ENCODE measurements at regions not wholly inside any gene's neighbourhood (a gene's known extent, or its start where the extent isn't known, plus 50 kb on each side); places are given as distances from the start of the nearest gene placed in this dataset.

GRCh38 chr14:101114726-101115515, 211.4 kb upstream of the RTL1 start:
- Histone ChIP-seq H4K5ac (ENCODE audit: low read depth, low read length) (no peak overlapping the region), H3K4ac (ENCODE audit: low read depth, low read length) (no peak overlapping the region), H3K4me2 (ENCODE audit: low read depth, low read length) (no peak overlapping the region), H3K56ac (ENCODE audit: extremely low read depth, insufficient read depth, low read length) (no peak overlapping the region), H4K20me1 (ENCODE audit: insufficient read depth, low read length) (no peaks in the 10 kb centered on the region), H2BK5ac (ENCODE audit: low read depth, low read length, poor library complexity, severe bottlenecking) (no peak overlapping the region), H2BK20ac (ENCODE audit: low read depth, low read length) (no peak overlapping the region), H3K9me3 (ENCODE audit: control insufficient read depth, insufficient read depth, low read length) (no peaks in the 10 kb centered on the region), H3K9ac (ENCODE audit: low read depth, low read length) (no peak overlapping the region), H3K36me3 (ENCODE audit: control insufficient read depth, insufficient read depth, low read length) (no peaks in the 10 kb centered on the region), H2AK5ac (ENCODE audit: low read depth, low read length) (no peak overlapping the region), H2BK15ac (ENCODE audit: low read depth, low read length) (no peak overlapping the region), H3K4me3 (ENCODE audit: insufficient read depth, low read depth, low read length) (no peak overlapping the region), H2AFZ (replicated peaks; ENCODE audit: low read length, poor library complexity) (no peak overlapping the region), H3K14ac (replicated peaks; ENCODE audit: low read depth, low read length) (no peak overlapping the region), H3K27me3 (ENCODE audit: control insufficient read depth, insufficient read depth, low read length) (peaks cover 18% of the 10 kb centered on the region; the same call in 1 of the 2 replicates), H3K23ac (ENCODE audit: low read depth, low read length) (no peak overlapping the region), H4K91ac (ENCODE audit: insufficient read depth, low read depth, low read length) (no peak overlapping the region), H3K18ac (ENCODE audit: low read depth, low read length) (no peak overlapping the region), H2BK120ac (ENCODE audit: low read depth, low read length) (no peak overlapping the region), H3K27ac (ENCODE audit: insufficient read depth, low read length) (no peak overlapping the region), H3K9me1 (ENCODE audit: insufficient read depth, low read length) (no peaks in the 10 kb centered on the region), H4K8ac (ENCODE audit: low read depth in 2 of 2, low read length in 2 of 2) (no peak overlapping the region), H3K4me1 (ENCODE audit: control insufficient read depth, insufficient read depth, low read length) (no peaks in the 10 kb centered on the region), H3K79me1 (ENCODE audit: low read depth in 1 of 2, low read length in 2 of 2) (no peaks in the 10 kb centered on the region), H2AK9ac (replicated peaks; ENCODE audit: low read depth, low read length, poor library complexity) (no peak overlapping the region)
- intact Hi-C loops (cut with micrococcal nuclease): no loop called here
- ATAC-seq (ENCODE audit: low read depth) (no peak), DNase-seq (no peak)
- no TSS peak for BruUV-seq (replicated peaks)
- 78% methylated on average over 12 of the region's 19 CpGs; no CpG with 5 or more reads in 1 of the 2 experiments for WGBS, 2 experiments (ENCODE audit: extremely low coverage in 2 of 2, insufficient read length in 1 of 2)
- CTCF ChIA-PET: interaction anchor here (0.6 kb wide), 1 partner anchor 9 kb away, joined by 3 read pairs; no protein-coding TSS in a partner anchor
- POLR2A ChIA-PET (ENCODE audit: unreplicated experiment): no interaction called here
- no peak for TF ChIP-seq BHLHE40 (IDR thresholded peaks at IDR 0.05; ENCODE audit: low read depth, low read length)
- no peak for TF ChIP-seq FOS (IDR thresholded peaks at IDR 0.05; ENCODE audit: low read depth, low read length)
- no peak for TF ChIP-seq CHD1 (IDR thresholded peaks at IDR 0.05; ENCODE audit: low read depth, low read length)
- TF ChIP-seq POLR2A (IDR thresholded peaks at IDR 0.05; ENCODE audit: low read depth, low read length): no peak
- no peak for TF ChIP-seq MAZ (IDR thresholded peaks at IDR 0.05; ENCODE audit: borderline replicate concordance, low read depth, low read length)
- TF ChIP-seq CTCF (conservative IDR thresholded peaks at IDR 0.05; ENCODE audit: low read depth, low read length): no peak
- no peak for TF ChIP-seq CEBPB (IDR thresholded peaks at IDR 0.05; ENCODE audit: low read depth, low read length)
- no peak for TF ChIP-seq ELK1 (IDR thresholded peaks at IDR 0.05; ENCODE audit: borderline replicate concordance, low read depth, low read length)
- no peak for TF ChIP-seq RAD21 (IDR thresholded peaks at IDR 0.05; ENCODE audit: low read length)
- no peak for TF ChIP-seq MXI1 (IDR thresholded peaks at IDR 0.05; ENCODE audit: borderline replicate concordance, low read depth, low read length)
- TF ChIP-seq RCOR1 (IDR thresholded peaks at IDR 0.05; ENCODE audit: insufficient replicate concordance, low read length): no peak
- no peak for TF ChIP-seq RFX5 (IDR thresholded peaks at IDR 0.05; ENCODE audit: low read depth, low read length)
- no peak for TF ChIP-seq USF2 (IDR thresholded peaks at IDR 0.05; ENCODE audit: low read depth, low read length)
- no peak for TF ChIP-seq SMC3 (IDR thresholded peaks at IDR 0.05; ENCODE audit: low read depth, low read length)
- no peak for TF ChIP-seq MAFK (IDR thresholded peaks at IDR 0.05; ENCODE audit: low read depth, low read length)
- no peak for TF ChIP-seq NFE2L2 (IDR thresholded peaks at IDR 0.05; ENCODE audit: low read depth, low read length)
- in situ Hi-C loops (cut with MboI; ENCODE audit: low sequenced_read_pairs): no loop called here
- dilution Hi-C loops (cut with HindIII; ENCODE audit: low sequenced_read_pairs, unreplicated experiment): no loop called here
